H1 (cell line): ENCODE measurements at regions not wholly inside any gene's neighbourhood (a gene's known extent, or its start where the extent isn't known, plus 50 kb on each side); places are given as distances from the start of the nearest gene placed in this dataset.

Experiments
- CTCF ChIA-PET: fragments of 300-600 bp; sonication (Branson Sonifier 250); formaldehyde crosslinking; loops from one replicate; lab custom pipeline; 2021; ENCODE audit not compliant: partially characterized antibody; lab: Charles Lee
- POLR2A ChIA-PET: fragments of 300-600 bp; sonication (Branson Sonifier 250); formaldehyde crosslinking; loops from one replicate; lab custom pipeline; 2021; ENCODE audit warnings: inconsistent platforms; ENCODE audit not compliant: partially characterized antibody; lab: Charles Lee
- DNase-seq, 2 experiments: peaks; one replicate each; pipeline versions ENCODE4 v3.0.0 to v3.0.0-alpha.2; 2010 to 2022; ENCODE audit warnings: low spot score in 2 of 2, low read depth in 1 of 2, mixed read lengths in 1 of 2
- FAIRE-seq: peaks from 2 replicates; lab custom pipeline; 2011; peaks lifted over from hg19 to GRCh38; lab: Jason Lieb, UNC
- H2AFZ ChIP-seq: 2 replicates; pipeline ENCODE4 v1.8.1; 2012; ENCODE audit warnings: low read length, inconsistent platforms
- H2AK5ac ChIP-seq: 2 replicates; pipeline ENCODE4 v1.6.1; 2013; ENCODE audit warnings: low read depth, low read length
- H2BK120ac ChIP-seq: replicated peaks from 2 replicates; pipeline ENCODE3; 2013; ENCODE audit warnings: low read depth, low read length, inconsistent platforms
- H2BK12ac ChIP-seq: 2 replicates; pipeline ENCODE4 v1.6.1; 2013; ENCODE audit warnings: low read depth, low read length
- H2BK15ac ChIP-seq: 2 replicates; pipeline ENCODE4 v1.6.1; 2013; ENCODE audit warnings: low read length
- H2BK20ac ChIP-seq: 2 replicates; pipeline ENCODE4 v1.6.1; 2013; ENCODE audit warnings: low read length
- H2BK5ac ChIP-seq: 2 replicates; pipeline ENCODE4 v1.6.1; 2013; ENCODE audit warnings: low read depth, low read length
- H3K14ac ChIP-seq: 2 replicates; pipeline ENCODE4 v1.6.1; 2013; ENCODE audit warnings: inconsistent platforms; ENCODE audit not compliant: insufficient read length
- H3K18ac ChIP-seq: 2 replicates; pipeline ENCODE4 v1.6.1; 2013; ENCODE audit warnings: low read length; ENCODE audit errors: extremely low read depth
- H3K23ac ChIP-seq: 2 replicates; pipeline ENCODE4 v1.6.1; 2013; ENCODE audit warnings: inconsistent platforms; ENCODE audit not compliant: insufficient read length
- H3K23me2 ChIP-seq: 2 replicates; pipeline ENCODE4 v1.6.1; 2013; ENCODE audit warnings: low read depth, low read length
- H3K27ac ChIP-seq: 2 replicates; pipeline ENCODE4 v1.6.1; 2011; ENCODE audit warnings: low read depth, low read length, inconsistent platforms
- H3K27me3 ChIP-seq, 4 experiments: replicated peaks in 1 of 4; 1 replicate in 1 of 4; 2 replicates in 3 of 4; pipeline versions ENCODE4 v1.6.1 to v1.8.1; 2011 to 2013; ENCODE audit warnings: low read length in 3 of 4, mild to moderate bottlenecking in 3 of 4, inconsistent platforms in 2 of 4, mixed read lengths in 2 of 4, moderate library complexity in 1 of 4; ENCODE audit not compliant: control insufficient read depth in 3 of 4, insufficient read depth in 3 of 4; ENCODE audit errors: extremely low read depth in 1 of 4
- H3K36me3 ChIP-seq, 4 experiments: 2 replicates each; pipeline versions ENCODE4 v1.6.1 to v1.8.1; 2011 to 2013; ENCODE audit warnings: mild to moderate bottlenecking in 4 of 4, low read length in 3 of 4, moderate library complexity in 2 of 4, control low read depth in 1 of 4, inconsistent platforms in 1 of 4; ENCODE audit not compliant: insufficient read depth in 4 of 4, control insufficient read depth in 2 of 4
- H3K4ac ChIP-seq: replicated peaks from 2 replicates; pipeline ENCODE3; 2013; ENCODE audit warnings: low read length, low read depth, mixed read lengths, inconsistent platforms; ENCODE audit not compliant: insufficient read length
- H3K4me1 ChIP-seq, 4 experiments: replicated peaks in 1 of 4; 1 replicate in 1 of 4; 2 replicates in 3 of 4; pipeline versions ENCODE4 v1.6.1 to v1.8.1; 2011 to 2013; ENCODE audit warnings: low read length in 3 of 4, inconsistent platforms in 2 of 4, mixed read lengths in 1 of 4; ENCODE audit not compliant: insufficient read depth in 4 of 4, control insufficient read depth in 3 of 4
- H3K4me2 ChIP-seq, 2 experiments: 2 replicates each; pipeline versions ENCODE4 v1.6.1 to v1.8.1; 2011 to 2013; ENCODE audit warnings: low read depth in 2 of 2, low read length in 2 of 2, control low read depth in 1 of 2, inconsistent platforms in 1 of 2, mild to moderate bottlenecking in 1 of 2; ENCODE audit not compliant: insufficient read depth in 1 of 2
- H3K4me3 ChIP-seq, 4 experiments: fragments of 200-600, 300-600 bp in 1 of 4; sonication (generic), shearing (Covaris generic), sonication (Bioruptor Twin) in 1 of 4; 2 replicates each; pipeline versions ENCODE4 v1.5.1 to v1.8.1; 2011 to 2016; ENCODE audit warnings: low read length in 4 of 4, low read depth in 3 of 4, control low read depth in 2 of 4, inconsistent platforms in 2 of 4, mild to moderate bottlenecking in 2 of 4, mixed read lengths in 1 of 4, moderate library complexity in 1 of 4; ENCODE audit not compliant: insufficient read depth in 2 of 4; ENCODE audit errors: extremely low read depth in 1 of 4
- H3K56ac ChIP-seq: replicated peaks from 2 replicates; pipeline ENCODE3; 2013; ENCODE audit warnings: low read depth, mild to moderate bottlenecking, mixed read lengths, low read length, inconsistent platforms; ENCODE audit not compliant: insufficient read length
- H3K79me1 ChIP-seq: 2 replicates; pipeline ENCODE4 v1.6.1; 2013; ENCODE audit warnings: low read depth, low read length, control low read depth
- H3K79me2 ChIP-seq, 2 experiments: 2 replicates each; pipeline versions ENCODE4 v1.6.1 to v1.8.1; 2012 to 2013; ENCODE audit warnings: low read length in 2 of 2, mild to moderate bottlenecking in 2 of 2, inconsistent platforms in 1 of 2; ENCODE audit not compliant: insufficient read depth in 2 of 2, control insufficient read depth in 1 of 2
- H3K9ac ChIP-seq, 4 experiments: replicated peaks in 1 of 4; 1 replicate in 1 of 4; 2 replicates in 3 of 4; pipeline versions ENCODE4 v1.6.1 to v1.8.1; 2011 to 2013; ENCODE audit warnings: low read depth in 3 of 4, low read length in 3 of 4, control low read depth in 2 of 4, mild to moderate bottlenecking in 2 of 4, moderate library complexity in 2 of 4, inconsistent platforms in 1 of 4; ENCODE audit errors: extremely low read depth in 1 of 4
- H3K9me3 ChIP-seq, 2 experiments: 2 replicates each; pipeline versions ENCODE4 v1.6.1 to v1.8.1; 2012 to 2013; ENCODE audit warnings: mild to moderate bottlenecking in 2 of 2, moderate library complexity in 2 of 2, control low read depth in 1 of 2, inconsistent platforms in 1 of 2, low read depth in 1 of 2, low read length in 1 of 2, mixed read lengths in 1 of 2; ENCODE audit not compliant: insufficient read depth in 2 of 2
- H4K20me1 ChIP-seq, 2 experiments: replicated peaks in 1 of 2; 2 replicates each; pipeline versions ENCODE3 to v1.8.1; 2011 to 2013; ENCODE audit warnings: inconsistent platforms in 2 of 2, low read length in 2 of 2, mild to moderate bottlenecking in 1 of 2; ENCODE audit not compliant: insufficient read depth in 2 of 2, control insufficient read depth in 1 of 2
- H4K5ac ChIP-seq: 2 replicates; pipeline ENCODE4 v1.6.1; 2013; ENCODE audit warnings: low read length, low read depth, mixed read lengths, inconsistent platforms; ENCODE audit not compliant: insufficient read length
- H4K8ac ChIP-seq: 2 replicates; pipeline ENCODE4 v1.8.0; 2013; ENCODE audit warnings: mild to moderate bottlenecking, moderate library complexity, low read length, inconsistent platforms; ENCODE audit not compliant: insufficient read depth; ENCODE audit errors: extremely low read depth
- H4K91ac ChIP-seq: replicated peaks from 2 replicates; pipeline ENCODE3; 2013; ENCODE audit warnings: low read length, mixed read lengths, inconsistent platforms; ENCODE audit not compliant: insufficient read length
- CREB1 ChIP-seq: IDR thresholded peaks from 2 replicates; pipeline ENCODE4 v1.6.1; 2012; ENCODE audit warnings: inconsistent platforms
- EZH2 ChIP-seq: fragments of 200-600 bp; sonication (generic); IDR thresholded peaks from 2 replicates; pipeline ENCODE4 v1.7.1; 2012; ENCODE audit warnings: low read depth, mild to moderate bottlenecking, moderate library complexity, low read length, inconsistent platforms; ENCODE audit not compliant: severe bottlenecking
- GTF2F1 ChIP-seq: IDR thresholded peaks from 2 replicates; pipeline ENCODE4 v1.6.1; 2012; ENCODE audit warnings: low read depth, low read length, improper control_type of control experiment, borderline replicate concordance
- HDAC2 ChIP-seq, 2 experiments: fragments of 300-600 bp in 1 of 2; sonication (generic) in 1 of 2; IDR thresholded peaks; 2 replicates each; pipeline ENCODE4 v1.6.1; 2011 to 2012; ENCODE audit warnings: low read depth in 2 of 2, low read length in 2 of 2, mild to moderate bottlenecking in 2 of 2, moderate library complexity in 2 of 2, borderline replicate concordance in 1 of 2, inconsistent platforms in 1 of 2
- KDM4A ChIP-seq: IDR thresholded peaks from one replicate; pipeline ENCODE4 v1.7.1; 2012; ENCODE audit warnings: low read depth, mild to moderate bottlenecking, moderate library complexity, low read length, inconsistent platforms; ENCODE audit not compliant: severe bottlenecking
- MAFK ChIP-seq: IDR thresholded peaks from 2 replicates; pipeline ENCODE4 v1.6.1; 2012; ENCODE audit warnings: low read depth, mild to moderate bottlenecking, improper control_type of control experiment, low read length
- RAD21 ChIP-seq, 2 experiments: IDR thresholded peaks in 1 of 2; conservative IDR thresholded peaks in 1 of 2; 2 replicates each; pipeline ENCODE4 v1.6.1; 2011; ENCODE audit warnings: low read depth in 2 of 2, low read length in 2 of 2, improper control_type of control experiment in 1 of 2, inconsistent platforms in 1 of 2, mild to moderate bottlenecking in 1 of 2, moderate library complexity in 1 of 2
- SP1 ChIP-seq: IDR thresholded peaks from 2 replicates; pipeline ENCODE4 v1.6.1; 2011; ENCODE audit warnings: low read depth, low read length
- WGBS, 2 experiments: shearing (Covaris generic) in 1 of 2; methylation state at CpG; one replicate each; pipeline versions ENCODE4 v1.1.6 to v1.1.7; 2013 to 2015; ENCODE audit warnings: low lambda C conversion rate in 2 of 2, mixed read lengths in 2 of 2, inconsistent platforms in 1 of 2, low coverage in 1 of 2, missing lambda C conversion rate in 1 of 2; ENCODE audit not compliant: insufficient replicate concordance in 2 of 2, insufficient coverage in 1 of 2, insufficient read length in 1 of 2; ENCODE audit errors: extremely low coverage in 1 of 2, missing lambda C conversion rate in 1 of 2; 5-methylcytosine and 5-hydroxymethylcytosine counted together
- TF ChIP-seq, protein P1 (sequence below): IDR thresholded peaks from 2 replicates; pipeline ENCODE4 v1.6.1; 2012; ENCODE audit warnings: inconsistent platforms

- Histone ChIP-seq H2BK15ac (no peak overlapping the region), H2AK5ac (no peak overlapping the region), H4K91ac (no peak overlapping the region), H3K9ac (no peak overlapping the region), H3K23ac (no peak overlapping the region), H3K27me3 (peaks cover 7 to 35% (median 31%) of the 10 kb centered on the region in 4 experiments), H3K9me3 (no peaks in the 10 kb centered on the region), H3K56ac (no peak overlapping the region), H3K4me1 (peaks cover 0 to 5% (median 4%) of the 10 kb centered on the region in 4 experiments; a peak in 4 of 7 replicates), H3K23me2 (peaks cover 9% of the 10 kb centered on the region; the same call in 1 of the 2 replicates), H4K20me1 (no peaks in the 10 kb centered on the region), H3K14ac (no peak overlapping the region), H3K27ac (no peak overlapping the region), H3K18ac (no peak overlapping the region), H3K36me3 (no peaks in the 10 kb centered on the region), H2BK120ac (no peak overlapping the region), H2AFZ (peak overlapping the region; percentile 68), H3K4me3 (peak overlapping the region; percentile 49 to 79 (median 66)), H3K4me2 (peak overlapping the region; percentile 83 to 91), H3K79me2 (no peaks in the 10 kb centered on the region), H2BK12ac (no peak overlapping the region), H2BK5ac (no peak overlapping the region), H4K8ac (no peak overlapping the region), H2BK20ac (no peak overlapping the region), H3K4ac (no peak overlapping the region), H3K79me1 (no peaks in the 10 kb centered on the region), H4K5ac (no peak overlapping the region)
- ChIA-PET POLR2A (no interaction called here), CTCF (interaction anchor here (0.6 to 1.7 kb wide), 6 partner anchors 15 to 572 kb away, joined by 3 to 4 read pairs (median 3); no protein-coding TSS in a partner anchor)
- FAIRE-seq (no peak), DNase-seq (peak in 1 of 2 experiments; percentile 81)
- TF ChIP-seq SP1 (no peak), HDAC2 (IDR thresholded peaks at IDR 0.05; ENCODE audit: borderline replicate concordance in 1 of 2, low read depth in 2 of 2, low read length in 2 of 2) (0 out of 4 replicates have a peak, but pooled peaks of 1 of the 2 experiments have one; percentile 5), CREB1 (no peak), GTF2F1 (no peak), EZH2 (peak; percentile 62), RAD21 (IDR thresholded peaks at IDR 0.05 in 1 of 2, conservative IDR thresholded peaks at IDR 0.05 in 1 of 2; ENCODE audit: low read depth in 2 of 2, low read length in 2 of 2) (no peak), MAFK (no peak), KDM4A (peak; percentile 86)
- TF ChIP-seq, protein P1, sequence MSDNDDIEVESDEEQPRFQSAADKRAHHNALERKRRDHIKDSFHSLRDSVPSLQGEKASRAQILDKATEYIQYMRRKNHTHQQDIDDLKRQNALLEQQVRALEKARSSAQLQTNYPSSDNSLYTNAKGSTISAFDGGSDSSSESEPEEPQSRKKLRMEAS: 0 out of 2 replicates have a peak, but pooled peaks have one; percentile 3
- WGBS, 2 experiments: 28% methylated on average over 17 of the region's 17 CpGs; no CpG with 5 or more reads in 1 of the 2 experiments
These were observed 191.0 kb downstream of the LSM5 start for GRCh38 chr7:32299133-32299702.
